Glutamatergic neuron (in vitro differentiated cells): ENCODE measurements at regions not wholly inside any gene's neighbourhood (a gene's known extent, or its start where the extent isn't known, plus 50 kb on each side); places are given as distances from the start of the nearest gene placed in this dataset.

Experiments used
- DNase-seq: peaks from one replicate; pipeline ENCODE4 v3.0.0; 2022
- H3K27ac Mint-ChIP-seq: one replicate; pipeline ENCODE4 v1.8.0; 2020; ENCODE audit warnings: mild to moderate bottlenecking, mixed read lengths, inconsistent platforms; ENCODE audit not compliant: unreplicated experiment
- H3K27me3 Mint-ChIP-seq: one replicate; pipeline ENCODE4 v1.8.0; 2020; ENCODE audit warnings: mild to moderate bottlenecking, moderate library complexity, mixed read lengths, inconsistent platforms; ENCODE audit not compliant: unreplicated experiment
- H3K36me3 Mint-ChIP-seq: one replicate; pipeline ENCODE4 v1.8.0; 2020; ENCODE audit warnings: mild to moderate bottlenecking, mixed read lengths, inconsistent platforms; ENCODE audit not compliant: unreplicated experiment
- H3K4me1 Mint-ChIP-seq: one replicate; pipeline ENCODE4 v1.8.0; 2020; ENCODE audit warnings: mild to moderate bottlenecking, low read depth, mixed read lengths, inconsistent platforms; ENCODE audit not compliant: unreplicated experiment
- H3K4me3 Mint-ChIP-seq: one replicate; pipeline ENCODE4 v1.8.0; 2020; ENCODE audit warnings: mild to moderate bottlenecking, mixed read lengths, inconsistent platforms; ENCODE audit not compliant: unreplicated experiment
- H3K9me3 Mint-ChIP-seq: one replicate; pipeline ENCODE4 v1.8.0; 2020; ENCODE audit warnings: mild to moderate bottlenecking, moderate library complexity, mixed read lengths, inconsistent platforms; ENCODE audit not compliant: unreplicated experiment
- TF ChIP-seq, protein P1 (sequence below): fragments of 200-600 bp; sonication (generic); IDR thresholded peaks from one replicate; pipeline ENCODE4 v1.5.0; 2021; ENCODE audit not compliant: partially characterized antibody, unreplicated experiment

DNA sequence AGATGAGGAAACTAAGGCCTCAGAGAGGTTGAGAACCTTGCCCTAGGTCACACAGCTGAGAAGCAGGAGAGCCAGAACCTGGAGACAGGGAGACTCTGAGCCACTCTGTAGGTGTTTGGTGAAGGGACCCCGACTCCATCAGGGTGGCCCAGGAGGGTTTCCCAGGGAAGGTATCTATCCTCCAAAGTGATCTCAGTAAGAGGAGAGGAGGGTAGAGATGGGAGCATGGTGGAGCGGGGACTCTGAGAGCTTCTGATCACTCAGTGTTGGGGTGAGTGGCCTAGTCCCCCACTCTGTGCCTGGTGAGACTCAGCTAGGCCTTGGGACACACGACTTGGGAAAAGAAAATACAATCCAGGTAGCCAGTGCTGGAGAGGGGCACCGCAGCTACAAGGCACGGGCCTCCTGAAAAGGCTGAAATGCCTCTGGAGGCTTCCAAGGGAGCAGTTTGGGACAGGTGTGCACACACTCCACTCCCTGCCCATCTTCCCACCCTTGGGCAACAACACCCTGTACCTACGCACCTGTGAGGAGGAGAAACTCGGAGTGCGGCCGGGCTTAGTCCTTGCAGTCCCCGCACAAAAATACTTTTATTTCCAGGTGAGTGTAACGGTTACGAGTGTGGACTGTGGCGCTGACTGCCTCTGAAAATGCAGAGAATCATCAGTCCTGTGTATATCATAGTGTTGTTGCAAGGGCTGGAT, 80.8 kb downstream of the CAMK2N1 start:
- TF ChIP-seq, protein P1, sequence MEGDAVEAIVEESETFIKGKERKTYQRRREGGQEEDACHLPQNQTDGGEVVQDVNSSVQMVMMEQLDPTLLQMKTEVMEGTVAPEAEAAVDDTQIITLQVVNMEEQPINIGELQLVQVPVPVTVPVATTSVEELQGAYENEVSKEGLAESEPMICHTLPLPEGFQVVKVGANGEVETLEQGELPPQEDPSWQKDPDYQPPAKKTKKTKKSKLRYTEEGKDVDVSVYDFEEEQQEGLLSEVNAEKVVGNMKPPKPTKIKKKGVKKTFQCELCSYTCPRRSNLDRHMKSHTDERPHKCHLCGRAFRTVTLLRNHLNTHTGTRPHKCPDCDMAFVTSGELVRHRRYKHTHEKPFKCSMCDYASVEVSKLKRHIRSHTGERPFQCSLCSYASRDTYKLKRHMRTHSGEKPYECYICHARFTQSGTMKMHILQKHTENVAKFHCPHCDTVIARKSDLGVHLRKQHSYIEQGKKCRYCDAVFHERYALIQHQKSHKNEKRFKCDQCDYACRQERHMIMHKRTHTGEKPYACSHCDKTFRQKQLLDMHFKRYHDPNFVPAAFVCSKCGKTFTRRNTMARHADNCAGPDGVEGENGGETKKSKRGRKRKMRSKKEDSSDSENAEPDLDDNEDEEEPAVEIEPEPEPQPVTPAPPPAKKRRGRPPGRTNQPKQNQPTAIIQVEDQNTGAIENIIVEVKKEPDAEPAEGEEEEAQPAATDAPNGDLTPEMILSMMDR = no peak
- H3K27ac Mint-ChIP-seq = no peak overlapping the region
- no peak overlapping the region for H3K4me3 Mint-ChIP-seq
- no peaks in the 10 kb centered on the region for H3K9me3 Mint-ChIP-seq
- H3K36me3 Mint-ChIP-seq = no peaks in the 10 kb centered on the region
- no peak for DNase-seq
- peaks cover 9% of the 10 kb centered on the region for H3K27me3 Mint-ChIP-seq
- peaks cover 4% of the 10 kb centered on the region for H3K4me1 Mint-ChIP-seq
